Ecto neural progenitor cell (in vitro differentiated cells): ENCODE measurements at regions not wholly inside any gene's neighbourhood (a gene's known extent, or its start where the extent isn't known, plus 50 kb on each side); places are given as distances from the start of the nearest gene placed in this dataset.
"Not testable (repeated sequence)": the region's sequence is repeated elsewhere in the genome, so short reads cannot be mapped to it uniquely, and the experiment has no call there.

ENCODE experiments used
- DNase-seq: peaks from one replicate; pipeline ENCODE4 v3.0.0-alpha.2; 2018; ENCODE audit warnings: low spot score

- DNase-seq, result not testable (repeated sequence)
Measured at GRCh38 chr5:29451004-29451403, 1742.5 kb upstream of the CDH6 start.

- no peak for DNase-seq
Measured at GRCh38 chr5:29414681-29415080, 1778.8 kb upstream of the CDH6 start.

DNA sequence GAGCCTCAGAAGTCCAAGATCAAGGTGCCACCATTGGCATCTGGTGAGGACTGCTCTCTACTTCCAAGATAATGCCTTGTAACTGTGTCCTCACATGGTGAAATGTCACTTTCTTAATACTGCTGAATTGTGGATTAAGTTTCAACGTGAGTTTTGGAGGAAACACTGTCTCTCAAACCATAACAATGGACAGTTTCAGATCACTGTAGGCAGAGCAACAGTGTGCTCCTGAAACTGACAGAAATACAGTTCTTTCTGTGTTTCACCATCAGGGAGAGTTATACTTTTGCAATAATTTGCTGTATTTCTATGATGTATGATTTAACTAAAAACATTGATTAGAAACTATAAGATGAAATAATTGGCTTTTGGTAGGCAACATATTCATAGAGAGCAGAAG lies 1780.5 kb upstream of the CDH6 start:
- DNase-seq, result no peak

DNA sequence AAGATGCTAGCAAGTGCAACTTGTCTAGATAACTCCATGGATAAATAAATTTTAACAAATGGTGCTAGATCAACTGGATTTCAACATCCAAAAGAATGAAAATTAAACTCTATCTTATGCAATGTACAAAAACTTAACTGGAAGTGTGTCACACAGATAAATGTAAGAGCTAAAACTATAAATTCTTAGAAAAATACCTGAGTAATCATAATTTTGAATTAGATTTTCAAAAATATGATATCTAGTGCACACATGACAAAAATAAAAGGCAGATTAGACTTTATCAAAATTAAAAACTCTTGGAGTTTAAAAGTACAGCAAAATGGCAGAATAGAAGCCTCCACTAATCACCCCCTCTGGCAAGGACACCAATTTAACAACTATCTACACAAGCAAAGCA lies 1791.2 kb upstream of the CDH6 start:
- DNase-seq, result no peak

DNA sequence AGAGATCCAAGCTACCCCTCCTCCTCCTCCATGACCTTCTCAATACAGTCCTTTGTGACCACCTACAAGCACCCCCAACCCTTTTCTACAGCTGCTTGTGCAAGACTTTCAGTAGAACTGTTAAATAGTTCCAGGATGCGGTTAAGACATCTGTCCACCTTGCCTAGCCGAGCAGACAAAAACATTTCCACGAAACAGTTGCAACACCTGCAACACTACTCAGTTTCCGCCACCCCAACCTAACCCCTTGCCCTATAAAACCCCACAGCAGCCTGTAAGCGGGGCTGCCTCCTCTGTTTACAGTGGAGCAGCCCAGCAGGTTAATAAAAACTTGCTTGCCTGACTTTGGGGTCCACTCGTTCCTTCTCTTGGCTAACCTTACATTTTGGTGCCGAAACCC lies 1803.5 kb upstream of the CDH6 start:
- no peak for DNase-seq

DNA sequence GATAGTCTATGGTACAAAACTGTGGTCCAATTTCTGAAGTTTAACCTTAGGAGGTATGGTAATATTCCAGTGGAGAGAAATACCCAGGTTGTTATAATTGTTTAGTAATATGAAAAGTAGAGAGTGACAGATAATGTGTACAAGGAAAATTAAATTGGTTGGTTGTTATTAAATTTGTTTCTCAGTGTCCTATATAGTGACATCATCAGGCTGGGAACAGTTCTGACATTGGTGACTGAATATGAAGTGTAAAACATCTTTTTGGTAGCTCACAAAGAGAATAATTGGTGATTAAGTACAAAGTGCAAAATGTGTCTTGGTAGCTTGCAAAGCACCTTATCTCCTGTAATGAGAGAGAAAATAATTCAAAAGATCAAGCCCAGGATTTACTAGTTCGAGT lies 1806.1 kb upstream of the CDH6 start:
- no peak for DNase-seq

- no peak for DNase-seq
Measured at GRCh38 chr5:29382780-29383179, 1810.7 kb upstream of the CDH6 start.

DNA sequence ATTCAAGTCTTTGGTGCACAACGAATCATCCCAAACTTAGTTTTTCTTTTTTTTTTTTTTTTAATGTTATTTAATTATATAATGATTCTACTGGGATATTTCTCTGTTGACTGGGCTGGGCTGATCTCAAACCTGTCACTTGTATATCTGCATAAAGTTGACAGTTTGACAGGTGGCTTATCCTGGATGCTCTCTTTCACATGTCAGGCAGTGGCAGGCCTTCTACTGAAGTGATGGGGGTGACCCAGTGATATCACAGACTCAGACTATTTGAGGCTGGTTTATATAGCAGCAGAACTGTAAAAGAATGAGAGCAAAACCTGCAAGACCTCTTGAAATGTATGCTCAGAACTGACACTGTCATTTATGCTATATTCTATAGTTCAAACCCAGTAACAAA lies 1813.5 kb upstream of the CDH6 start:
- no peak for DNase-seq

DNA sequence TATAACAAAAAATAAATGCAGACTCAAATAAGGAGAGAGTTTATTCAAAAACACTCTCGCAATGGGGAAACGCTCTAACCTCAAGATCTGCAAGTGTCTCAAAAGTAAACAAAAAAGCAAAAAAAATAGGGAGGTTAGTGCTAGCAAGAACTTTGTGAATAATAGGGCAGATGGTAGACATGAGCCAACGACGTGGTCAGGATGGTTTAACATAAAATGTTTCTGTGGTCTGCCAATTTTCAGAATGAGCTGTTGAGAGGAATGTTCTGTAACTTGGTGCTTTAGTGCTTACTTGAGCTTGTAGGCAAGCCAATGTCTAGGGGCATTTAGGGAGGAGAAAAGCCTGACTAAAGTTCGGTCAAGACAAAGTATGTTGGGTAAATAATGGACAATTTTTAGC lies 1813.9 kb upstream of the CDH6 start:
- no peak for DNase-seq

DNA sequence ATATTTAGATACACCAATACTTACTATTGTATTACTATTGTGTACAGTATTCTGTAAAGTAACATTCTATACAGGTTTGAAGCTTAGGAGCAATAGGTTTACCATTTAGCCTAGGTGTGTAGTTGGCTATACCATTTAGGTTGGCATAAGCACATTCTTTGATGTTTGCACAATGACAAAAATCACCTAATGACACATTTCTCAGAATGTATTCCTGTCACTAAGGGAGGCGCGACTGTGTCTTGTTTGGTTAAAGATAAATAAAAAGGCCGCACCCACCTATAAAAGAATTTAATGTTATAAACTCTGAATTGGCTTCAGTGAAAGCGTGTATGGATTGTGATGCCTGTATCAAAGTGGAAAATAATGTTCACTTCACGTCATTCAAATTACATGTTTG lies 1815.4 kb upstream of the CDH6 start:
- no peak for DNase-seq

GRCh38 chr5:29370248-29370647 lies 1823.2 kb upstream of the CDH6 start:
- DNase-seq, result no peak

GRCh38 chr5:29367176-29367833 lies 1826.2 kb upstream of the CDH6 start:
- no peak for DNase-seq

DNA sequence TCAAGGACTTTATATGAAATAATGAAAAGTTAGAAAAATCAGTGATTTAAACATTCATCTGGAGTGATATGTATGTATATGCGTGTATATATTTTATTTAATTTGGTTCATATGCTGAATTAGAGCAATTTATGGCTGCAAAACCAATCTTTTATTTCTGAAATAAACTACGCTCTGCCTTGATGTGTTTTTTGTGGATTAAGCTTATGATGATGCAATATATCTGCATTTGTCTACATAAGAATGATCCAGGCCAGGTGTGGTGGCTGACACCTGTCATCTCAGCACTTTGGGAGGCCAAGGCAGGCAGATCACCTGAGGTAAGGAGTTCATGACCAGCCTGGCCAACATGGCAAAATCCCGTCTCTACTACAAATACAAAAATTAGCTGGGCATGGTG lies 1842.3 kb upstream of the CDH6 start:
- no peak for DNase-seq

DNA sequence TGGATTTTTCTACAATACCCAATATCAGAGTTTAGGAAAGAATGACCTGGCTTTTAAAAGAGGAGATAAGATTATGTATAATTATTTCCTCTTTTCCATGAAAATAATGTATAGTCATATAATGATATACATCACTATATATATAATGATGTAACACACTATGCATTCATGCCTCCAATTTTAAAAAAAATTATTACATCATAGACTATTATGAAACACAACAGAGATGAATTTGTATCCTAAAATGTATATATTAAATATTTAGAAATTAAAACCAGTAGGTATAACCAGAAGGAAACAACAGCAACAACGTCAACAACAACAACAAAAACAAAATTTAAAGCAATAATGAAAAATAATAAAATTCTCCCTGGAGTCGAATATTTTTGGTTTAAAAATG lies 1856.5 kb upstream of the CDH6 start:
- DNase-seq, result no peak

GRCh38 chr5:29321591-29321990 lies 1871.9 kb upstream of the CDH6 start:
- no peak for DNase-seq

- DNase-seq, result no peak
Measured at GRCh38 chr5:29309359-29309758, 1884.1 kb upstream of the CDH6 start.

DNA sequence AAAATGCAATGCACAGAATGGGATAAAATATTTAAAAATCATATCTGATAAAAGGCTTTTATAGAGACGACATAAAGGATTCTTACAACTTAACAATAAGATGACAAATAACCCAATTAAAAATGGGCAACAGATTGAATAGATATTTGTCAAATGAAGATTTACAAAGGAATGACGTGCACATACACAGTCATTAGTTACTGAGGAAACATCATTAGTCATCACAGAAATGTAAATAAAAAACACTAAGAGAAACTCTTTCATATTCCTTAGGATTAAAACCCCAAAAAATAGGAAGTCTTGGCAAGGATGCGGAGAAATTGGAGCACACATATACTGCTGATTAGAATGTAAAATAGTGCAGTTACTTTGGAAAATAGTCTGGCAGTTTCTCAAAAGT lies 1886.0 kb upstream of the CDH6 start:
- DNase-seq, result no peak

DNA sequence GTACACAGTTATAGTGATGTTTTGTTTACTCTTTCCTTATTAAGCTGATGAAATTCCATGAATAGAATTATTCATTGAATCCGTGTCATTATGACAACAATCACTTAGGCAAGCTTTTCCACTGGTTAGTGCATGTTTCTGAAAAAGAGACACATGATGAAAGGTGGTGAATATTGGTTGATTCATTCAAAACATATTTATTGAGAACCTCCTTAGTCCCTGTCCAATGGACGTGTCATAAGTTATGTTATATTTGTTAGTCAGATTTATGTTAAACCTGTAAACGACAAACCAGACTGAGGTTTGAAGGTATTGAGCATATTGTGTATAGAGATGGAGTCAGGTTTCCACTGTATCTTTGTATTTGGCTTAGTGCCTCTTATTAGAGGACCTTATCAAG lies 1888.9 kb upstream of the CDH6 start:
- no peak for DNase-seq

DNA sequence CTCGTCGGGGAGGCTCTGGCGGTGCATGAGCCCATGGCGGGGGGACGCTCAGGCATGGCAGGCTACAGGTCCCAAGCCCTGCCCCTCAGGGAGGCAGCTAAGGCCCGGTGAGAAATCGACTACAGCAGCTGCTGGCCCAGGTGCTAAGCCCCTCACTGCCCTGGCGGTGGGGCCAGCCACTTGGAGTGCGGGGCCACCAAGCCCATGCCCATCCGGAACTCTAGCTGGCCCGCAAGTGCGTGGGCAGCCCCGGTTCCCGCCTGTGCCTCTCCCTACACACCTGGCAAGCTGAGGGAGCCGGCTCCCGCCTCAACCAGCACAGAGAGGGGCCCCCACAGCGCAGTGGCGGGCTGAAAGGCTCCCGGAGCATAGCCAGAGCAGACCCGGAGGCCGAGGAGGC lies 1896.9 kb upstream of the CDH6 start:
- no peak for DNase-seq

GRCh38 chr5:29277642-29278041 lies 1915.8 kb upstream of the CDH6 start:
- DNase-seq, result no peak

DNA sequence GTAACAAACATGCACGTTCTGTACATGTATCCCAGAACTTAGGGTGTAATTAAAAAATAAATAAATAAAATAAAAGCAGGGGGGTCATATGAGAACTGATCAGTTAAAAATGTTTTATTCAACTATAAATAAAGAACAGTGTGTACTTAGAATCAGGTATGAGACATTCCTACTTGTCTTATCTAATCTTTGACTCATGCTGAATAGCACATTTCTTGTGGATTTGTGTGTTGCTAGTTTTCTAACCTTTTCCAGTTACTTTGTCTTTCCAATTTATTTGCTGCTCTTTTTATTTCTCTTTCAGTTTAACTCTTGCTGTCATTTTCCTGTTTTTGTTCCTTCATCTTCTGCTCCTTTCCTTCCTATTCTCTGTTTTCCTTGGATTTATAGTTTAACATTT lies 1917.1 kb upstream of the CDH6 start:
- no peak for DNase-seq

DNA sequence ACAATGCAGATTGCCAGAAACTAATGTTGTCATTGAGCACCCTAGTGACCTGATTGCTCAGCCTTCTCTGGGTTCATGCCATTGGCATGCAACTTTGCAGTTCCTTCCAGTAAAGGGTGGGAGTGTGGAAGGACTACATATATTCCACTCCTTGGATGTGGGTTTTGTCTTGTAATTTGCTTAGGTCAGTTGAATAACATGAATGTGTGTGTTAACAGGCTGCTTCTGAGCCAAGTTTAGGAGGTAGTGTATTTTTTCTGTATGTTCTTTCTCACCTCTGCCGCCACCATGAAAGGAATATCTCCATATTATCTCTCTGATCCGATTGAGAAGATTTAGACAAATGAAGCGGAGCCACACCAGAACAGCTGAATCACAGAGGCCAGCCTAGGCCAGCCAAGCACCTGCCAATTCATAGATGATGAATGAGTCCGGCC lies 1929.6 kb upstream of the CDH6 start:
- no peak for DNase-seq

- no peak for DNase-seq
Measured at GRCh38 chr5:29262339-29263123, 1931.0 kb upstream of the CDH6 start.

- no peak for DNase-seq
Measured at GRCh38 chr5:29261213-29261612, 1932.3 kb upstream of the CDH6 start.
